HEK293 (cell line): ENCODE measurements at regions not wholly inside any gene's neighbourhood (a gene's known extent, or its start where the extent isn't known, plus 50 kb on each side); places are given as distances from the start of the nearest gene placed in this dataset.

Experiments used
- CTCF ChIP-seq: fragments of 450-650 bp; formaldehyde crosslinking; IDR thresholded peaks from 2 replicates; pipeline ENCODE4 v1.5.1; 2016; ENCODE audit warnings: missing biosample characterization, missing genetic modification characterization
- ZBTB17 ChIP-seq: fragments of 450-650 bp; formaldehyde crosslinking; IDR thresholded peaks from 2 replicates; pipeline ENCODE4 v1.5.1; 2016; ENCODE audit warnings: missing biosample characterization, missing genetic modification characterization
- ZNF626 ChIP-seq: fragments of 450-650 bp; sonication (Bioruptor Pico); formaldehyde crosslinking; IDR thresholded peaks from 2 replicates; pipeline ENCODE4 v1.5.1; 2018; ENCODE audit warnings: missing biosample characterization, missing genetic modification characterization, inconsistent platforms

DNA sequence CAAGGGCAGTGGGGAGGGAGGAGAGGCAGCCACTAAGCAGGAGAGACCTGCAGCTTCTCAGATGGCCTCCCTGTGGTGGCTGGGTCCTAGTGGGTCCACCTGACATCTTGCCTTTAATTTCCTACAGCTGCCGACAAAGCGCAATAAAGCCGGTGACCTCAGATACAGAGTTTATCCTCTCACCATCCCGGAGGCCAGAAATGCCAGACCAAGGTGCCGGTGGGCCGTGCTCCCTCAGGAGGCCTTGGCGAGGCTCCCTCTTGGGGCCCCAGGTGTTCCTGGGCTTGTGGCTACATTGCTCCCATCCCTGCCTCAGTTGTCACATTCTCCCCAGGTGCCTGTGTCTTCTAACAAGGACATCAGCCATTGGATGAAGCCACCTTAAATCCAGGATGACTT, 103.0 kb downstream of the ADRA2C start:
- TF ChIP-seq CTCF: no peak
- no peak for TF ChIP-seq ZBTB17
- no peak for TF ChIP-seq ZNF626
